ENCODE measurements at regions not wholly inside any gene's neighbourhood (a gene's known extent, or its start where the extent isn't known, plus 50 kb on each side); places are given as distances from the start of the nearest gene placed in this dataset.

DNA sequence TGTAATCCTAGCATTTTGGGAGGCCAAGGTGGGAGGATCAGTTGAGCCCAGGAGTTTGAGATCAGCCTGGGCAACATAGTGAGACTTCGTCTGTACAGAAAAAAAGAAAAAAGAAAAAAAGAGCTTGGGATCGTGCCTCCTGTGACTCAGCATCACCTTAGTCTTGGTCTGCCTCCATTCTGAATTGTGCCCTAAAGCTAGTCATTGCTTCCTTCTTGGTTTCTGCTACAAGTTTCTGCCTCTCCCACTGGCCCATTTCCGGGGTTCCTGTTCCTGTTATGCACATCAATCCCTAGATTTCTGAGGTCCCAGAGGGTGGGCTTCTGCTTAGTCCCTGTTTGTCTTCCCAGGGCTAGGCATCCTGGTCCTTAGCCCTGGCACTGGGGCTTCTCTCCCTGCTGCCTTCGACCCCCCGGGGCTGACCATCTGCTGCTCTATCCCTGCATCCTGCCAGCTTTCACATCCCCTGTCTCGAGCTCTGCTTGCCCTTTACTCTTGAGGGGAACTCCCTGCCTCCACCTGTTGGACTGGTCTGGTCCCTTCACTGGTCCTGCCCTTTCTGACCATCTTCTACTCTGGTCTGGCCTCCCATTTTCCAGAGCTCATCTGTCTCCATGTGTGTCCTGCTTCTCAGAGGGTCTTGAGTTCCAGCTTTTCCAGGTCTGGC lies 77.5 kb upstream of the ESR1 start:
- Histone ChIP-seq H4K91ac (ENCODE audit: low read depth, low read length) (no peak overlapping the region), H3K4ac (ENCODE audit: low read depth, low read length) (no peak overlapping the region), H4K12ac (ENCODE audit: low read depth, low read length) (no peak overlapping the region), H3K14ac (ENCODE audit: low read length) (no peak overlapping the region), H3K27ac (ENCODE audit: low read depth, low read length) (no peak overlapping the region), H3K27me3 (ENCODE audit: insufficient read depth, low read length) (no peaks in the 10 kb centered on the region), H2AK5ac (ENCODE audit: low read length) (no peak overlapping the region), H4K8ac (ENCODE audit: low read depth, low read length) (no peak overlapping the region), H2AFZ (ENCODE audit: insufficient read depth, low read length, poor library complexity) (no peak overlapping the region), H3K9ac (ENCODE audit: low read length) (no peak overlapping the region), H3K4me2 (ENCODE audit: low read length) (no peak overlapping the region), H3K18ac (ENCODE audit: low read length) (no peak overlapping the region), H3K4me3 (ENCODE audit: low read depth, low read length) (no peak overlapping the region), H3K79me2 (ENCODE audit: control insufficient read depth, insufficient read depth, low read length, poor library complexity) (no peaks in the 10 kb centered on the region), H3K9me3 (ENCODE audit: insufficient read depth, low read depth, low read length) (no peaks in the 10 kb centered on the region), H2BK120ac (ENCODE audit: insufficient read depth, low read length, poor library complexity) (no peak overlapping the region), H3K36me3 (ENCODE audit: control insufficient read depth in 1 of 2, insufficient read depth in 2 of 2, low read length in 2 of 2) (no peaks in the 10 kb centered on the region), H2BK12ac (ENCODE audit: low read length) (no peak overlapping the region), H3K23ac (ENCODE audit: low read length) (no peak overlapping the region), H3K4me1 (ENCODE audit: control insufficient read depth in 1 of 2, insufficient read depth in 2 of 2, low read length in 2 of 2) (no peaks in the 10 kb centered on the region), H3K79me1 (ENCODE audit: low read length) (no peaks in the 10 kb centered on the region), H2BK5ac (ENCODE audit: low read depth, low read length, poor library complexity) (no peak overlapping the region)
- no CpG with 5 or more reads among the region's 6 CpGs for WGBS (ENCODE audit: extremely low coverage, insufficient coverage, insufficient read length)
- no peak for DNase-seq

DNA sequence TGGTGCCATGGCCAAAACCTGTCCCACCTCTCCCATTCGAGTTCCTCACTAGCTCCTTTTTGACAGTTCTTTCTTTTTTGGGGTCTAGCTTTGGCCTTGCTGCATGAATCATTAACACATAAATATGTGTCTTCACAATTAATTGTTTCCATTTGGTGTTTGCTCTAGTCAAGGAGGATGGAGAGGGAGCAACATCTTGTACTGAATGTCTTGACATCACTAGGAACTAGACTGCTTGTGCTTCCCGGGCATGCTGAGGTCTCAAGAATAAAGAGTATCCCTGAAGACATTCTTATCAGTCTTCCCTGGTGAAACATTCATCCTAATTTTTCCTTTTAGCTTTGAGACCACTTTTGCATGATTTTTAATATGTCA lies 77.0 kb upstream of the ESR1 start:
- H2AK5ac ChIP-seq (ENCODE audit: low read length), result no peak overlapping the region

DNA sequence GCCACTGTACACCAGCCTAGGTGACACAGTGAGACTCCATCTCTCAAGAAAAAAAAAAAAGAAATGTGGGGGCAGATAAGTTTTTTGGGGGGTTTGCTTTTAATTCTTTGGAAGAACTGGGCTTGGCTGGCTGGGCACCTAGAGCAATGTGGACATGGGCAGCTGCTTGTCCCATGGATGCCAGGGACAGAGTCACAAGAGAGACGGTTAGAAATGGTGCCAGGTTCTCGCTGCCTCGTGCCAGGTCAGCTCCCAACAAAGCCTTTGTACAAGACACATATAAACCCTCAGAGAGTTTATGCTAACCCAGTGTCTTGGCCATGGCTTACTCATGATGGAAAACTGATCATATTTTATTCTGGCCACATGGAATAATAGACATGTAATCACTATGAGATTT lies 76.2 kb upstream of the ESR1 start:
- Histone ChIP-seq H3K79me1 (ENCODE audit: low read length) (no peaks in the 10 kb centered on the region), H2AFZ (ENCODE audit: insufficient read depth, low read length, poor library complexity) (no peak overlapping the region), H4K12ac (ENCODE audit: low read depth, low read length) (no peak overlapping the region), H2AK5ac (ENCODE audit: low read length) (no peak overlapping the region), H2BK120ac (ENCODE audit: insufficient read depth, low read length, poor library complexity) (no peak overlapping the region), H2BK5ac (ENCODE audit: low read depth, low read length, poor library complexity) (no peak overlapping the region), H3K14ac (ENCODE audit: low read length) (no peak overlapping the region), H3K27me3 (ENCODE audit: insufficient read depth, low read length) (no peaks in the 10 kb centered on the region), H3K9me3 (ENCODE audit: insufficient read depth, low read depth, low read length) (no peaks in the 10 kb centered on the region), H3K9ac (ENCODE audit: low read length) (no peak overlapping the region), H3K4me2 (ENCODE audit: low read length) (no peak overlapping the region), H4K8ac (ENCODE audit: low read depth, low read length) (no peak overlapping the region), H3K23ac (ENCODE audit: low read length) (no peak overlapping the region), H3K79me2 (ENCODE audit: control insufficient read depth, insufficient read depth, low read length, poor library complexity) (no peaks in the 10 kb centered on the region), H3K18ac (ENCODE audit: low read length) (no peak overlapping the region), H4K91ac (ENCODE audit: low read depth, low read length) (no peak overlapping the region), H3K4me3 (ENCODE audit: low read depth, low read length) (no peak overlapping the region), H3K4me1 (ENCODE audit: control insufficient read depth in 1 of 2, insufficient read depth in 2 of 2, low read length in 2 of 2) (no peaks in the 10 kb centered on the region), H2BK12ac (ENCODE audit: low read length) (no peak overlapping the region), H3K27ac (ENCODE audit: low read depth, low read length) (no peak overlapping the region), H3K4ac (ENCODE audit: low read depth, low read length) (no peak overlapping the region), H3K36me3 (ENCODE audit: control insufficient read depth in 1 of 2, insufficient read depth in 2 of 2, low read length in 2 of 2) (no peaks in the 10 kb centered on the region)
- no CpG with 5 or more reads among the region's 3 CpGs for WGBS (ENCODE audit: extremely low coverage, insufficient coverage, insufficient read length)
- DNase-seq, result no peak

More for the DNA sequence above, 77.0 kb upstream of the ESR1 start:
- H3K14ac ChIP-seq (ENCODE audit: low read length), result no peak overlapping the region
- no peak overlapping the region for H2BK12ac ChIP-seq (ENCODE audit: low read length)
- H3K23ac ChIP-seq (ENCODE audit: low read length), result no peak overlapping the region
- no peak overlapping the region for H2AFZ ChIP-seq (ENCODE audit: insufficient read depth, low read length, poor library complexity)
- WGBS (ENCODE audit: extremely low coverage, insufficient coverage, insufficient read length), result no CpG with 5 or more reads among the region's 2 CpGs
- H3K27ac ChIP-seq (ENCODE audit: low read depth, low read length), result no peak overlapping the region
- no peak overlapping the region for H3K9ac ChIP-seq (ENCODE audit: low read length)
- H3K36me3 ChIP-seq (ENCODE audit: control insufficient read depth in 1 of 2, insufficient read depth in 2 of 2, low read length in 2 of 2), result no peaks in the 10 kb centered on the region
- no peaks in the 10 kb centered on the region for H3K27me3 ChIP-seq (ENCODE audit: insufficient read depth, low read length)
- H2BK5ac ChIP-seq (ENCODE audit: low read depth, low read length, poor library complexity), result no peak overlapping the region
- no peak overlapping the region for H3K18ac ChIP-seq (ENCODE audit: low read length)
- H3K79me1 ChIP-seq (ENCODE audit: low read length), result no peaks in the 10 kb centered on the region
- no peaks in the 10 kb centered on the region for H3K79me2 ChIP-seq (ENCODE audit: control insufficient read depth, insufficient read depth, low read length, poor library complexity)
- H3K4me1 ChIP-seq (ENCODE audit: control insufficient read depth in 1 of 2, insufficient read depth in 2 of 2, low read length in 2 of 2), result no peaks in the 10 kb centered on the region
- no peak overlapping the region for H4K91ac ChIP-seq (ENCODE audit: low read depth, low read length)
- H3K4ac ChIP-seq (ENCODE audit: low read depth, low read length), result no peak overlapping the region
- H3K9me3 ChIP-seq (ENCODE audit: insufficient read depth, low read depth, low read length), result no peaks in the 10 kb centered on the region
- no peak overlapping the region for H2BK120ac ChIP-seq (ENCODE audit: insufficient read depth, low read length, poor library complexity)
- no peak overlapping the region for H4K12ac ChIP-seq (ENCODE audit: low read depth, low read length)
- no peak overlapping the region for H4K8ac ChIP-seq (ENCODE audit: low read depth, low read length)
- no peak overlapping the region for H3K4me2 ChIP-seq (ENCODE audit: low read length)
- H3K4me3 ChIP-seq (ENCODE audit: low read depth, low read length), result no peak overlapping the region
- no peak for DNase-seq

DNA sequence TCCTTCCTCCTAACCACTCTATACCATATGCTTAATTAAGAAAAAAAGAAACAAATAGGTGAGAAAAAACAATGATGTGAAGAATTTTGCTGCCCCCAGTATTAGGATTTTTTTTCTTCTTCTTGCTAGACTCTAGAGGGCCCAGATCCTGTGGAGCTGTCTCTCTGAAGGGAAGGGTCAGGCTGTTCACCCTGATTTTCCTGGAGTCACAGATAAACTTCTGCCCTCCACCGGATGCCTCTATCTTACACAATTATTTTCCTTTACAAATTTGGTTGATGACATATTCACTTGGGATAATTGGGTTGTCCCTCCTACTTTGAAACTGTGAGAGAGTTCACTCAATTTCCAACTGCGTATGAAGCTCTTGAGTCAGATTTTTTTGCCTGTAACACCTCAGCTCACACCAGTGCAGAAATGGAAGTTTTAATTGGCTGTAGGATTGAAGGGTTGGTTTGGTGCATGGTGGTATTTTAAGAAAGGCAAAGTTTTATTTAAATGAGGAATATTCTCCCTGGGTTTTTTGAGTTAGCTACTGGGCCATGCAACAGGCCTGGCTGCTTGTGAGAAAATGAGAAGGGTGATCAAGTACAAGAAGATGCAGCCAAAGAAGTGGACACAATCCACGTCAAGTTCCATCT lies 73.7 kb upstream of the ESR1 start:
- no peaks in the 10 kb centered on the region for H3K27me3 ChIP-seq (ENCODE audit: insufficient read depth, low read length)
- peak in 1 of 2 donors; percentile 5 for DNase-seq
- H2BK5ac ChIP-seq (ENCODE audit: low read depth, low read length, poor library complexity), result no peak overlapping the region
- H3K14ac ChIP-seq (ENCODE audit: low read length), result no peak overlapping the region
- H2AK5ac ChIP-seq (ENCODE audit: low read length), result no peak overlapping the region
- H3K27ac ChIP-seq (ENCODE audit: low read depth, low read length), result no peak overlapping the region
- H3K79me2 ChIP-seq (ENCODE audit: control insufficient read depth, insufficient read depth, low read length, poor library complexity), result no peaks in the 10 kb centered on the region
- no peak overlapping the region for H3K9ac ChIP-seq (ENCODE audit: low read length)
- no peak overlapping the region for H3K23ac ChIP-seq (ENCODE audit: low read length)
- no peak overlapping the region for H3K18ac ChIP-seq (ENCODE audit: low read length)
- H4K91ac ChIP-seq (ENCODE audit: low read depth, low read length), result no peak overlapping the region
- H3K36me3 ChIP-seq (ENCODE audit: control insufficient read depth in 1 of 2, insufficient read depth in 2 of 2, low read length in 2 of 2), result no peaks in the 10 kb centered on the region
- H4K8ac ChIP-seq (ENCODE audit: low read depth, low read length), result no peak overlapping the region
- H3K79me1 ChIP-seq (ENCODE audit: low read length), result no peaks in the 10 kb centered on the region
- no peak overlapping the region for H4K12ac ChIP-seq (ENCODE audit: low read depth, low read length)
- no peak overlapping the region for H2AFZ ChIP-seq (ENCODE audit: insufficient read depth, low read length, poor library complexity)
- no peak overlapping the region for H3K4ac ChIP-seq (ENCODE audit: low read depth, low read length)
- no peaks in the 10 kb centered on the region for H3K4me1 ChIP-seq (ENCODE audit: control insufficient read depth in 1 of 2, insufficient read depth in 2 of 2, low read length in 2 of 2)
- H2BK12ac ChIP-seq (ENCODE audit: low read length), result no peak overlapping the region
- peak overlapping the region; percentile 9 for H3K4me3 ChIP-seq (ENCODE audit: low read depth, low read length)
- no CpG with 5 or more reads among the region's 3 CpGs for WGBS (ENCODE audit: extremely low coverage, insufficient coverage, insufficient read length)
- no peak overlapping the region for H3K4me2 ChIP-seq (ENCODE audit: low read length)
- no peak overlapping the region for H2BK120ac ChIP-seq (ENCODE audit: insufficient read depth, low read length, poor library complexity)
- H3K9me3 ChIP-seq (ENCODE audit: insufficient read depth, low read depth, low read length), result no peaks in the 10 kb centered on the region
